ENCODE measurements at regions not wholly inside any gene's neighbourhood (a gene's known extent, or its start where the extent isn't known, plus 50 kb on each side); places are given as distances from the start of the nearest gene placed in this dataset.
"Not testable (repeated sequence)": the region's sequence is repeated elsewhere in the genome, so short reads cannot be mapped to it uniquely, and the experiment has no call there.

- TF ChIP-seq ZBTB21 (tag by site-specific recombination; IDR thresholded peaks at IDR 0.05) (no peak), ZNF548 (tag by site-specific recombination; IDR thresholded peaks at IDR 0.05) (no peak), ZEB2 (tag by site-specific recombination; IDR thresholded peaks at IDR 0.05) (no peak), ZNF211 (tag by site-specific recombination; IDR thresholded peaks at IDR 0.05; ENCODE audit: low read depth) (no peak), ZNF514 (tag by site-specific recombination; IDR thresholded peaks at IDR 0.05) (no peak), PRDM4 (tag by site-specific recombination; IDR thresholded peaks at IDR 0.05) (no peak), ZFP69B (tag by site-specific recombination; IDR thresholded peaks at IDR 0.05) (no peak), ZBTB1 (tag by site-specific recombination; IDR thresholded peaks at IDR 0.05) (no peak), GLIS1 (tag by site-specific recombination; IDR thresholded peaks at IDR 0.05) (no peak), ZFP3 (tag by site-specific recombination; IDR thresholded peaks at IDR 0.05; ENCODE audit: low read depth) (no peak)
- Histone ChIP-seq H3K4me3 (ENCODE audit: low read depth, low read length) (no peak overlapping the region), H3K4me1 (ENCODE audit: control insufficient read depth, insufficient read depth, low read length) (no peaks in the 10 kb centered on the region), H3K36me3 (ENCODE audit: control insufficient read depth in 2 of 2, insufficient read depth in 1 of 2, low read length in 2 of 2) (no peaks in the 10 kb centered on the region), H3K27ac (ENCODE audit: extremely low read depth, low read depth, low read length) (no peak overlapping the region), H3K9me3 (ENCODE audit: control insufficient read depth, insufficient read depth, low read depth, low read length) (no peaks in the 10 kb centered on the region)
- ChIA-PET POLR2A (no interaction called here), CTCF (no interaction called here)
Observed at GRCh38 chr3:95733336-95733735, 1081.1 kb upstream of the EPHA6 start.

GRCh38 chr3:95738045-95738444 lies 1076.3 kb upstream of the EPHA6 start:
- ChIA-PET POLR2A (no interaction called here), CTCF (no interaction called here)
- Histone ChIP-seq H3K4me3 (ENCODE audit: low read depth, low read length) (no peak overlapping the region), H3K27ac (ENCODE audit: extremely low read depth, low read depth, low read length) (no peak overlapping the region), H3K9me3 (ENCODE audit: control insufficient read depth, insufficient read depth, low read depth, low read length) (no peaks in the 10 kb centered on the region), H3K36me3 (ENCODE audit: control insufficient read depth in 2 of 2, insufficient read depth in 1 of 2, low read length in 2 of 2) (no peaks in the 10 kb centered on the region), H3K4me1 (ENCODE audit: control insufficient read depth, insufficient read depth, low read length) (no peaks in the 10 kb centered on the region)
- TF ChIP-seq ZFHX2 (tag by site-specific recombination; conservative IDR thresholded peaks at IDR 0.05), result no peak
- no peak for TF ChIP-seq HIC1 (tag by site-specific recombination; IDR thresholded peaks at IDR 0.05)
- no peak for TF ChIP-seq ZNF488 (tag by site-specific recombination; IDR thresholded peaks at IDR 0.05)
- TF ChIP-seq ZNF704 (tag by site-specific recombination; IDR thresholded peaks at IDR 0.05), result no peak
- TF ChIP-seq ZBTB10 (tag by site-specific recombination; IDR thresholded peaks at IDR 0.05), result no peak
- no peak for TF ChIP-seq ZNF629 (tag by site-specific recombination; IDR thresholded peaks at IDR 0.05)
- no peak for TF ChIP-seq ZNF341 (tag by site-specific recombination; IDR thresholded peaks at IDR 0.05; ENCODE audit: low read depth)
- no peak for TF ChIP-seq SCRT1 (tag by site-specific recombination; IDR thresholded peaks at IDR 0.05; ENCODE audit: borderline replicate concordance)
- no peak for TF ChIP-seq ZNF354C (tag by site-specific recombination; IDR thresholded peaks at IDR 0.05; ENCODE audit: borderline replicate concordance, low read depth)
- no peak for TF ChIP-seq ATF2 (tag by site-specific recombination; IDR thresholded peaks at IDR 0.05; ENCODE audit: low read depth)
- no peak for TF ChIP-seq ZNF426 (tag by site-specific recombination; IDR thresholded peaks at IDR 0.05)

GRCh38 chr3:95744896-95745295 lies 1069.5 kb upstream of the EPHA6 start:
- H3K9me3 ChIP-seq (ENCODE audit: control insufficient read depth, insufficient read depth, low read depth, low read length); H3K27ac ChIP-seq (ENCODE audit: extremely low read depth, low read depth, low read length); CTCF ChIA-PET; H3K4me3 ChIP-seq (ENCODE audit: low read depth, low read length); H3K4me1 ChIP-seq (ENCODE audit: control insufficient read depth, insufficient read depth, low read length); POLR2A ChIA-PET; H3K36me3 ChIP-seq (ENCODE audit: control insufficient read depth in 2 of 2, insufficient read depth in 1 of 2, low read length in 2 of 2): not testable (repeated sequence)

All from HEK293 (cell line).